Vagina (tissue), 2 donors: ENCODE measurements at regions not wholly inside any gene's neighbourhood (a gene's known extent, or its start where the extent isn't known, plus 50 kb on each side); places are given as distances from the start of the nearest gene placed in this dataset.

ENCODE experiments used
- CTCF ChIP-seq, 3 experiments: fragments of 450-650 bp in 2 of 3; fragments of 200-600 bp in 1 of 3; sonication (generic) in 1 of 3; IDR thresholded peaks; one replicate each; pipeline ENCODE4 v1.5.1; 2017 to 2019; ENCODE audit warnings: antibody characterized with exemption in 3 of 3, mild to moderate bottlenecking in 2 of 3, moderate library complexity in 2 of 3
- POLR2AphosphoS5 ChIP-seq, 2 donors: sonication (generic); formaldehyde crosslinking; IDR thresholded peaks; one replicate each; pipeline ENCODE4 v1.9.0; 2017; ENCODE audit warnings: antibody characterized with exemption in 2 of 2, mild to moderate bottlenecking in 2 of 2, low read depth in 1 of 2; ENCODE audit not compliant: insufficient read depth in 1 of 2

GRCh38 chr2:82740527-82740926, 1718.6 kb downstream of the SUCLG1 start:
- TF ChIP-seq CTCF (IDR thresholded peaks at IDR 0.05) (no peak), POLR2AphosphoS5 (IDR thresholded peaks at IDR 0.05; ENCODE audit: insufficient read depth in 1 of 2, low read depth in 1 of 2) (no peak)
